HUDEP-2 (cell line): ENCODE measurements at regions not wholly inside any gene's neighbourhood (a gene's known extent, or its start where the extent isn't known, plus 50 kb on each side); places are given as distances from the start of the nearest gene placed in this dataset.
"Not testable (repeated sequence)": the region's sequence is repeated elsewhere in the genome, so short reads cannot be mapped to it uniquely, and the experiment has no call there.

Source experiments
- DNase-seq, 76 experiments: peaks; one replicate each; lab custom pipeline; 2025; ENCODE audit not compliant: unreplicated experiment in 76 of 76; lab: John Stamatoyannopoulos, UW

GRCh38 chr15:101980206-101980910, 168.4 kb downstream of the OR4F15 start:
- not testable (repeated sequence) for DNase-seq
